ENCODE measurements at regions not wholly inside any gene's neighbourhood (a gene's known extent, or its start where the extent isn't known, plus 50 kb on each side); places are given as distances from the start of the nearest gene placed in this dataset.

DNA sequence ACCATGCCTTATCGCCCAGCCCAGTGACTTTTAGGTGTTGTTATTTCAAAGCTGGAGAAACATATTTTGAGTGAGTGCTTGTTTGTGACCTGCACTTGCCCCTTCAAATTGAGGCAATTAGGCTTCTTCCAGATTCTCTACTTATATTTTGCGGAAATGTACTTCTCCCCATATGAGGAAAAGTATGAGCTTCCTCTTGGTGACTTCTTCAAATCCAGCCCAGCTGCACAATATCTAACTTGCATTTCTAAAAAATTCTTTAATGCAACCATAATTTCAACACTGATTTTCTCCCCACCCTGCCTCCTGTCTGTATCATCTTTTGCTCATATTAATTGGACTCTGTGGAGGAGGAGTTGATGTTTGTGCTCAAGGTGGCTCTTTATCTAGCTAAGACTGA lies 391.2 kb upstream of the POU3F3 start:
- TF ChIP-seq, protein P1, sequence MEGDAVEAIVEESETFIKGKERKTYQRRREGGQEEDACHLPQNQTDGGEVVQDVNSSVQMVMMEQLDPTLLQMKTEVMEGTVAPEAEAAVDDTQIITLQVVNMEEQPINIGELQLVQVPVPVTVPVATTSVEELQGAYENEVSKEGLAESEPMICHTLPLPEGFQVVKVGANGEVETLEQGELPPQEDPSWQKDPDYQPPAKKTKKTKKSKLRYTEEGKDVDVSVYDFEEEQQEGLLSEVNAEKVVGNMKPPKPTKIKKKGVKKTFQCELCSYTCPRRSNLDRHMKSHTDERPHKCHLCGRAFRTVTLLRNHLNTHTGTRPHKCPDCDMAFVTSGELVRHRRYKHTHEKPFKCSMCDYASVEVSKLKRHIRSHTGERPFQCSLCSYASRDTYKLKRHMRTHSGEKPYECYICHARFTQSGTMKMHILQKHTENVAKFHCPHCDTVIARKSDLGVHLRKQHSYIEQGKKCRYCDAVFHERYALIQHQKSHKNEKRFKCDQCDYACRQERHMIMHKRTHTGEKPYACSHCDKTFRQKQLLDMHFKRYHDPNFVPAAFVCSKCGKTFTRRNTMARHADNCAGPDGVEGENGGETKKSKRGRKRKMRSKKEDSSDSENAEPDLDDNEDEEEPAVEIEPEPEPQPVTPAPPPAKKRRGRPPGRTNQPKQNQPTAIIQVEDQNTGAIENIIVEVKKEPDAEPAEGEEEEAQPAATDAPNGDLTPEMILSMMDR (IDR thresholded peaks at IDR 0.05) = no peak
- TF ChIP-seq POLR2A (IDR thresholded peaks at IDR 0.05) = no peak

Measured in Peyer's patch (tissue), 4 donors.